Fibroblast of mammary gland (primary cell): ENCODE measurements at regions not wholly inside any gene's neighbourhood (a gene's known extent, or its start where the extent isn't known, plus 50 kb on each side); places are given as distances from the start of the nearest gene placed in this dataset.
"Not testable (repeated sequence)": the region's sequence is repeated elsewhere in the genome, so short reads cannot be mapped to it uniquely, and the experiment has no call there.

Source experiments
- DNase-seq: peaks from one replicate; pipeline ENCODE4 v3.0.0-alpha.2; 2010; ENCODE audit warnings: low read depth
- H3K4me3 ChIP-seq: 2 replicates; pipeline ENCODE4 v1.5.1; 2011; ENCODE audit warnings: low read depth, mild to moderate bottlenecking, low read length, moderate library complexity; ENCODE audit not compliant: control insufficient read depth
- CTCF ChIP-seq: conservative IDR thresholded peaks from 2 replicates; pipeline ENCODE4 v1.5.1; 2011; ENCODE audit warnings: low read depth, low read length, inconsistent platforms; ENCODE audit not compliant: control insufficient read depth, insufficient read depth

DNA sequence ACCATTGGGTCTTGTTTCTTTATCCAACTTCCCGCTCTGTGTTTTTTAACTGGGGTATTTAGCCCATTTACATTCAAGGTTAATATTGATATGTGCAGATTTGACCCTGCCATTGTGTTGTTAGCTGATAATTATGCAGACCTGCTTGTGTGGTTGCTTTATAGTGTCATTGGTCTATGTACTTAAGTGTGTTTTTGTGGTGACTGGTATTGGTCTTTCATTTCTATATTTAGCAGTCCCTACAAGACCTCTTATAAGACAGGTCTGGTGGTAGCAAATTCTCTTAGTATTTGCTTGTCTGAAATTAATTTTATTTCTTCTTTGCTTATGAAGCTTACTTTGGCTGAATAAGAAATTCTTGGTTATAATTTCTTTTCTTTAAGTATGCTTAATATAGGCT is 698.1 kb downstream of the DTWD2 start:
- no peak for DNase-seq
- no peak overlapping the region for H3K4me3 ChIP-seq
- TF ChIP-seq CTCF = no peak

GRCh38 chr5:118284230-118284629 is 704.1 kb downstream of the DTWD2 start:
- not testable (repeated sequence) for DNase-seq

GRCh38 chr5:118282480-118283038 is 705.8 kb downstream of the DTWD2 start:
- not testable (repeated sequence) for DNase-seq, H3K4me3 ChIP-seq

More at GRCh38 chr5:118284230-118284629, 704.1 kb downstream of the DTWD2 start:
- H3K4me3 ChIP-seq = not testable (repeated sequence)

- no peak for DNase-seq
- no peak overlapping the region for H3K4me3 ChIP-seq
- TF ChIP-seq CTCF = no peak
These were observed 708.6 kb downstream of the DTWD2 start for GRCh38 chr5:118279540-118280294.

DNA sequence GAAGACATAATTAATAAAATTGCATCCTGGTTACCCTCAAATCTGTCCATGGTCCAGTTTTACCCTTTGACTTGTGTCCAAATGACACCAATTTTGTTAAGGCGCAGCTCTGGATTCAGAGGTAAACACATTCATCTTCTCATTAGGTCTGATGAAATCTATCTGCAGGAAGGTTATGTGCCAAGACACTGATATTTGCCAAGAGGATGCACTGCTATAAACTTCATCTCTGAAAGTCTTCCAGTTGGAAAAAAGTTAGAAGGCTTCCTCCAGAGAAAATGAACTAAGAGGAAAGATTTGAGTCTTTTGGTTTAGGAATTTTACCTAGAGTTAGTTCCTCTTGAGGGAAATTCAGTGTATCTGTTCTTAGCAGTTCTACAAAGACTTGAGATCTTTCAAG is 717.8 kb downstream of the DTWD2 start:
- no peak for DNase-seq
- no peak for TF ChIP-seq CTCF
- H3K4me3 ChIP-seq = no peak overlapping the region

GRCh38 chr5:118258223-118258622 is 730.1 kb downstream of the DTWD2 start:
- DNase-seq = no peak
- no peak overlapping the region for H3K4me3 ChIP-seq
- no peak for TF ChIP-seq CTCF

DNA sequence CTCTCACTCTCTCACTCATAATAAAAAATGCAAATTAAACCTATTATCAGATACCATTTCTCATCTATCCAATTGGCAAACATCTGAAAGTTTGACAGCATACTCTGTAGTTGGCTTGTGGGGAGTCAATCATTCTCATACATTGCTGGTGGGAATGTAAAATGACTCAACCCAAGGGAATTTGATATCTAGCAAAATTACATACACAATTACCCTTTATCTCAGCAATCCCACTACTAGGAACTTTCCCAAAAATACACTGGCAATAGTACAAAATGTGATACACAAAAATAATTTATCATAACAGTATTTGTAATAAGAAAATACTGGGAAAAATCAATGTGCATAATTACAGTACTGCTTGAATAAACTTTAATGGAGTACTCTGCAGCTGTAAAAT is 731.3 kb downstream of the DTWD2 start:
- no peak for DNase-seq
- no peak for TF ChIP-seq CTCF
- H3K4me3 ChIP-seq = no peak overlapping the region
